ENCODE measurements at regions not wholly inside any gene's neighbourhood (a gene's known extent, or its start where the extent isn't known, plus 50 kb on each side); places are given as distances from the start of the nearest gene placed in this dataset.

DNA sequence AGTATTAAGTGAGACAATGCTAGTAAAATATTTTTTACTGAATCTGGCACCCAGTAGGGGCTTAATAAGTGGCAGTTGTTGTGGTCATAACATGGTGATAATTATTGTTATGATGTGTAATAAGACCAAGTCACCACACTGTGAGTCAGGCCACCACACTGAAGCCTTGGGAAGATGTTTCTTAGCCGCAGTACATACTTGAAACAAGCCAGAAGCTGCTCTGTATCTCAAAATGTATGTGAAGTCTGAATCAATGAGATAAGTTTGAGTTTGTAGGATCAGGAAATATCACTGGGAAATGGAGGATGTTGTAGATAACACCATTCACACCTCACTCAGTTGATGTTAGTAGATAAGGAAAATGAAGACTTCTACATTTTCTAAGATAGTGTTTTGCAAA lies 51.3 kb upstream of the PTPN3 start:
- Histone ChIP-seq H3K4me3 (ENCODE audit: low read depth, low read length) (no peak overlapping the region), H3K27me3 (ENCODE audit: control insufficient read depth, insufficient read depth, low read length) (peaks cover 5% of the 10 kb centered on the region; the same call in 1 of the 2 replicates), H3K36me3 (ENCODE audit: control insufficient read depth, insufficient read depth, low read length) (no peaks in the 10 kb centered on the region)
- ChIA-PET CTCF (no interaction called here), POLR2A (no interaction called here)
- TF ChIP-seq, protein P1, sequence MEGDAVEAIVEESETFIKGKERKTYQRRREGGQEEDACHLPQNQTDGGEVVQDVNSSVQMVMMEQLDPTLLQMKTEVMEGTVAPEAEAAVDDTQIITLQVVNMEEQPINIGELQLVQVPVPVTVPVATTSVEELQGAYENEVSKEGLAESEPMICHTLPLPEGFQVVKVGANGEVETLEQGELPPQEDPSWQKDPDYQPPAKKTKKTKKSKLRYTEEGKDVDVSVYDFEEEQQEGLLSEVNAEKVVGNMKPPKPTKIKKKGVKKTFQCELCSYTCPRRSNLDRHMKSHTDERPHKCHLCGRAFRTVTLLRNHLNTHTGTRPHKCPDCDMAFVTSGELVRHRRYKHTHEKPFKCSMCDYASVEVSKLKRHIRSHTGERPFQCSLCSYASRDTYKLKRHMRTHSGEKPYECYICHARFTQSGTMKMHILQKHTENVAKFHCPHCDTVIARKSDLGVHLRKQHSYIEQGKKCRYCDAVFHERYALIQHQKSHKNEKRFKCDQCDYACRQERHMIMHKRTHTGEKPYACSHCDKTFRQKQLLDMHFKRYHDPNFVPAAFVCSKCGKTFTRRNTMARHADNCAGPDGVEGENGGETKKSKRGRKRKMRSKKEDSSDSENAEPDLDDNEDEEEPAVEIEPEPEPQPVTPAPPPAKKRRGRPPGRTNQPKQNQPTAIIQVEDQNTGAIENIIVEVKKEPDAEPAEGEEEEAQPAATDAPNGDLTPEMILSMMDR (IDR thresholded peaks at IDR 0.05; ENCODE audit: insufficient read depth, low read depth, low read length) = no peak
- DNase-seq (ENCODE audit: low read depth) = no peak

DNA sequence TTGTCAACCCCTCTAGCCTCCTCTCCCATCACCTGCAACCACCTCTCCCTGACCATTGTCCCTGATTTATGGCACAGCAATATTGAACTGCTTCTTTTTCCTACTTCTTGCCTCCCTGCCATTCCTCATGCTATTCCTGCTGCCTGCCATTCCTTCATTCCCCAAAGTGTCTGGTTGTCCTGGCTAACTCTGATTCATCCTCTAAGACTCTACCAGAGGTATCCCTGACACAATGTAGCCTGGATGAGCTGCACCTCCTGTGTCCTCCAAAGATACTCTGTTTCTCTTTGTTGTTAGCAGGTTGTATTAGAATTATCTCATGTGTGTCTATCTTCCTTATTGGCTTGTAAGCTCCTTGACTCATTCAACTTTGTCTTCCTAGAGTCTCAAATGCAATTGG lies 53.5 kb upstream of the PTPN3 start:
- Histone ChIP-seq H3K36me3 (ENCODE audit: control insufficient read depth, insufficient read depth, low read length) (no peaks in the 10 kb centered on the region), H3K27me3 (ENCODE audit: control insufficient read depth, insufficient read depth, low read length) (peaks cover 5% of the 10 kb centered on the region; the same call in 1 of the 2 replicates), H3K4me3 (ENCODE audit: low read depth, low read length) (no peak overlapping the region)
- ChIA-PET POLR2A (no interaction called here), CTCF (no interaction called here)
- DNase-seq (ENCODE audit: low read depth) = no peak
- TF ChIP-seq, protein P1 (IDR thresholded peaks at IDR 0.05; ENCODE audit: insufficient read depth, low read depth, low read length) = no peak

DNA sequence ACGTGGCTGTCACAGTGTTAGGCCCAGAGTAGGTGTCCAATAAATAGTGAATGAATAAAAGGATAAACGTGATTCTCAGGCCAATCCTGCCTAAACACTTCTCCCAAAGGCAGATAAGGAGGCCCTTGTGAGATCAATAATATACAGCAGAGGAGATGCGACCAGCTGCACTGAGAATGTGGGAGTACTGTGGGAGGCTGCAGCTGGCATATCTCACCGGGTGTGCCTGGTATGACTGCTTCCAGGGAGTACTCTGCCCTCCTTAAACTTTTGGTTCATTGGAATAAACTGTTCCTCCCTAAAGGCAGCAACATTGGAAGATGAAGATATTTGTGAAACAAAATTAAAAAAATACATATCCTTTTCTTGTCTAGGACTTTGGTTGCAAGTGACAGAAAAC lies 57.1 kb upstream of the PTPN3 start:
- CTCF ChIA-PET = interaction anchor here (0.5 kb wide), 1 partner anchor 1126 kb away, joined by 4 read pairs; no protein-coding TSS in a partner anchor
- no peak for DNase-seq (ENCODE audit: low read depth)
- TF ChIP-seq, protein P1 (IDR thresholded peaks at IDR 0.05; ENCODE audit: insufficient read depth, low read depth, low read length) = no peak
- Histone ChIP-seq H3K4me3 (ENCODE audit: low read depth, low read length) (no peak overlapping the region), H3K27me3 (ENCODE audit: control insufficient read depth, insufficient read depth, low read length) (peaks cover 5% of the 10 kb centered on the region), H3K36me3 (ENCODE audit: control insufficient read depth, insufficient read depth, low read length) (no peaks in the 10 kb centered on the region)
- POLR2A ChIA-PET = no interaction called here

DNA sequence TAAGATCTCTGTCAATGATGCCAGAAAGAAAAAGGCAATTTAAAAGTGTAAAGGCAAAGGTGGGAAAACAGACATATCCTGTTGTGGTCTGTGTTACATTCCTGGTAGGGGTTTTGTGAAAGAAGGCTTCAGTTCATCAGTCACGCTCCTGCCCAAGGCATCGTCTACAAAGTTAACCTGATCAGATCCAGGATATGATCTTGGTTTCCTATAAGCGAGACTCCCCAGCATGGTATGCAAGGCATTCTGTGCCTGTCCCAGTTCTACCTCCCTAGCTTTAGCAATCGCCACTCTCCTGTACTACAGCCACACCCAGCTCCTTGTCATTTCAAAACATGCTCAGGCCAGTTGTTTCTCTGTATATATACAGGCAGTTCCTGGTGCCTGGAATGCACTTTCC lies 58.0 kb upstream of the PTPN3 start:
- ChIA-PET POLR2A (no interaction called here), CTCF (no interaction called here)
- DNase-seq (ENCODE audit: low read depth) = no peak
- Histone ChIP-seq H3K36me3 (ENCODE audit: control insufficient read depth, insufficient read depth, low read length) (no peaks in the 10 kb centered on the region), H3K27me3 (ENCODE audit: control insufficient read depth, insufficient read depth, low read length) (peaks cover 7% of the 10 kb centered on the region), H3K4me3 (ENCODE audit: low read depth, low read length) (no peak overlapping the region)
- TF ChIP-seq, protein P1 (IDR thresholded peaks at IDR 0.05; ENCODE audit: insufficient read depth, low read depth, low read length) = no peak

DNA sequence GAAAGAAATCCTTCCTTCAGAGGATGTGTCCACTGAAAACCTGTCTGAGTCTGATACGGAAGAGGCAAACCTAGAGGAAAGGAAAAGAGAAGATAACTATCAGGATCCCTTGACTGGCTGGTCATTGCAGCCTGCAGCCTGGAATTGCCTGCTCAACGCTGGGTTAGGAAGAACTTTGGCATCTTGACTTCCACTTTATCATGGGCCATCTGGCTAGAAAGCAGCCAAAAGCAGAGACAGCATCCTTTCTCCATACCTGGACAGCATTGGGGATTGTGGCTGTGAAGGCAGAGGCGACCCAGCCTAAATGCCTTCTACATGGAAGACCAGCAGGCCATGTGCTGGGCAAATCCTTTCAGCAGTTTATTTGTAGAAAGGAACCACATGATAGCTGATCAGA lies 58.7 kb upstream of the PTPN3 start:
- TF ChIP-seq, protein P1 (IDR thresholded peaks at IDR 0.05; ENCODE audit: insufficient read depth, low read depth, low read length) = no peak
- POLR2A ChIA-PET = no interaction called here
- no peak for DNase-seq (ENCODE audit: low read depth)
- Histone ChIP-seq H3K4me3 (ENCODE audit: low read depth, low read length) (no peak overlapping the region), H3K27me3 (ENCODE audit: control insufficient read depth, insufficient read depth, low read length) (peaks cover 9% of the 10 kb centered on the region), H3K36me3 (ENCODE audit: control insufficient read depth, insufficient read depth, low read length) (no peaks in the 10 kb centered on the region)
- CTCF ChIA-PET = interaction anchor here (1.4 kb wide), 1 partner anchor 18 kb away, joined by 6 read pairs; no protein-coding TSS in a partner anchor

All from BJ (cell line).